HEK293 (cell line): ENCODE measurements at regions not wholly inside any gene's neighbourhood (a gene's known extent, or its start where the extent isn't known, plus 50 kb on each side); places are given as distances from the start of the nearest gene placed in this dataset.

Source experiments
- CTCF ChIA-PET: fragments of 350-600 bp; formaldehyde crosslinking; extraction: SDS; loops from one replicate; lab custom pipeline; 2021; ENCODE audit warnings: antibody characterized with exemption; lab: Yijun Ruan, JAX
- POLR2A ChIA-PET: fragments of 300-600 bp; formaldehyde crosslinking; extraction: SDS; loops from one replicate; lab custom pipeline; 2020; ENCODE audit warnings: antibody characterized with exemption, inconsistent platforms; lab: Yijun Ruan, JAX
- H3K27ac ChIP-seq: fragments of 200-500 bp; sonication (Bioruptor generic); 2 replicates; pipeline ENCODE4 v1.5.1; 2014; ENCODE audit warnings: low read depth, low read length, control low read depth, inconsistent platforms; ENCODE audit errors: extremely low read depth
- H3K36me3 ChIP-seq, 2 experiments: fragments of 200-500 bp in 1 of 2; sonication (Bioruptor generic) in 1 of 2; 1 replicate in 1 of 2; 2 replicates in 1 of 2; pipeline ENCODE4 v1.5.1; 2014 to 2017; ENCODE audit warnings: inconsistent platforms in 2 of 2, low read length in 2 of 2; ENCODE audit not compliant: control insufficient read depth in 2 of 2, insufficient read depth in 1 of 2
- H3K4me1 ChIP-seq: fragments of 200-500 bp; sonication (Bioruptor generic); 2 replicates; pipeline ENCODE4 v1.5.1; 2014; ENCODE audit warnings: mild to moderate bottlenecking, low read length, inconsistent platforms; ENCODE audit not compliant: control insufficient read depth, insufficient read depth
- H3K4me3 ChIP-seq: 2 replicates; pipeline ENCODE4 v1.5.1; 2011; ENCODE audit warnings: low read depth, mild to moderate bottlenecking, control low read depth, low read length, moderate library complexity
- H3K9me3 ChIP-seq: fragments of 200-500 bp; sonication (Bioruptor generic); 2 replicates; pipeline ENCODE4 v1.5.1; 2014; ENCODE audit warnings: low read depth, low read length, inconsistent platforms; ENCODE audit not compliant: control insufficient read depth, insufficient read depth
- FEZF1 ChIP-seq: fragments of 450-650 bp; formaldehyde crosslinking; IDR thresholded peaks from 2 replicates; pipeline ENCODE4 v1.5.1; 2016; ENCODE audit warnings: missing biosample characterization, missing genetic modification characterization
- GLIS1 ChIP-seq: fragments of 450-650 bp; formaldehyde crosslinking; IDR thresholded peaks from 2 replicates; pipeline ENCODE4 v1.5.1; 2016; ENCODE audit warnings: missing biosample characterization, missing genetic modification characterization
- GLIS2 ChIP-seq: fragments of 450-650 bp; formaldehyde crosslinking; IDR thresholded peaks from 2 replicates; pipeline ENCODE4 v1.5.1; 2016; ENCODE audit warnings: missing biosample characterization, missing genetic modification characterization
- HIC1 ChIP-seq: fragments of 450-650 bp; formaldehyde crosslinking; IDR thresholded peaks from 2 replicates; pipeline ENCODE4 v1.5.1; 2016; ENCODE audit warnings: missing biosample characterization, missing genetic modification characterization
- KLF16 ChIP-seq: fragments of 450-650 bp; formaldehyde crosslinking; IDR thresholded peaks from 2 replicates; pipeline ENCODE4 v1.5.1; 2017; ENCODE audit warnings: missing biosample characterization, missing genetic modification characterization
- MYNN ChIP-seq: fragments of 450-650 bp; formaldehyde crosslinking; IDR thresholded peaks from 2 replicates; pipeline ENCODE4 v1.5.1; 2016; ENCODE audit warnings: missing biosample characterization, missing genetic modification characterization, borderline replicate concordance
- OVOL3 ChIP-seq: fragments of 450-650 bp; formaldehyde crosslinking; IDR thresholded peaks from 2 replicates; pipeline ENCODE4 v1.5.1; 2016; ENCODE audit warnings: missing biosample characterization, missing genetic modification characterization
- PATZ1 ChIP-seq: fragments of 450-650 bp; formaldehyde crosslinking; IDR thresholded peaks from 2 replicates; pipeline ENCODE4 v1.5.1; 2016; ENCODE audit warnings: missing biosample characterization, missing genetic modification characterization
- ZBTB21 ChIP-seq: fragments of 450-650 bp; formaldehyde crosslinking; IDR thresholded peaks from 2 replicates; pipeline ENCODE4 v1.5.1; 2017; ENCODE audit warnings: missing biosample characterization, missing genetic modification characterization
- ZBTB48 ChIP-seq: fragments of 450-650 bp; formaldehyde crosslinking; IDR thresholded peaks from 2 replicates; pipeline ENCODE4 v1.5.1; 2016; ENCODE audit warnings: missing biosample characterization, missing genetic modification characterization
- ZBTB7A ChIP-seq: fragments of 450-650 bp; formaldehyde crosslinking; IDR thresholded peaks from 2 replicates; pipeline ENCODE4 v1.5.1; 2016; ENCODE audit warnings: low read depth, missing biosample characterization, missing genetic modification characterization
- ZEB2 ChIP-seq: fragments of 450-650 bp; formaldehyde crosslinking; IDR thresholded peaks from 2 replicates; pipeline ENCODE4 v1.5.1; 2016; ENCODE audit warnings: missing biosample characterization, missing genetic modification characterization
- ZFP37 ChIP-seq: fragments of 450-650 bp; formaldehyde crosslinking; IDR thresholded peaks from 2 replicates; pipeline ENCODE4 v1.5.1; 2016; ENCODE audit warnings: missing biosample characterization, missing genetic modification characterization
- ZIC2 ChIP-seq: fragments of 450-650 bp; formaldehyde crosslinking; IDR thresholded peaks from 2 replicates; pipeline ENCODE4 v1.5.1; 2016; ENCODE audit warnings: missing biosample characterization, missing genetic modification characterization
- ZNF146 ChIP-seq: fragments of 450-650 bp; formaldehyde crosslinking; IDR thresholded peaks from 2 replicates; pipeline ENCODE4 v1.5.1; 2016; ENCODE audit warnings: missing biosample characterization, missing genetic modification characterization
- ZNF155 ChIP-seq: fragments of 450-650 bp; formaldehyde crosslinking; IDR thresholded peaks from 2 replicates; pipeline ENCODE4 v1.5.1; 2016; ENCODE audit warnings: missing biosample characterization, missing genetic modification characterization
- ZNF214 ChIP-seq: fragments of 450-650 bp; formaldehyde crosslinking; IDR thresholded peaks from 2 replicates; pipeline ENCODE4 v1.5.1; 2017; ENCODE audit warnings: missing biosample characterization, mild to moderate bottlenecking, missing genetic modification characterization, borderline replicate concordance
- ZNF398 ChIP-seq: fragments of 450-650 bp; formaldehyde crosslinking; IDR thresholded peaks from 2 replicates; pipeline ENCODE4 v1.5.1; 2017; ENCODE audit warnings: missing biosample characterization, missing genetic modification characterization
- ZNF600 ChIP-seq: fragments of 450-650 bp; formaldehyde crosslinking; IDR thresholded peaks from 2 replicates; pipeline ENCODE4 v1.5.1; 2016; ENCODE audit warnings: missing biosample characterization, missing genetic modification characterization
- ZNF629 ChIP-seq: fragments of 450-650 bp; formaldehyde crosslinking; IDR thresholded peaks from 2 replicates; pipeline ENCODE4 v1.5.1; 2017; ENCODE audit warnings: missing biosample characterization, missing genetic modification characterization
- ZNF660 ChIP-seq: fragments of 450-650 bp; IDR thresholded peaks from 2 replicates; pipeline ENCODE4 v1.5.1; 2018; ENCODE audit warnings: missing biosample characterization, mild to moderate bottlenecking, missing genetic modification characterization
- ZNF843 ChIP-seq: fragments of 450-650 bp; formaldehyde crosslinking; IDR thresholded peaks from 2 replicates; pipeline ENCODE4 v1.5.1; 2016; ENCODE audit warnings: missing biosample characterization, missing genetic modification characterization
- ZSCAN23 ChIP-seq: fragments of 450-650 bp; formaldehyde crosslinking; IDR thresholded peaks from 2 replicates; pipeline ENCODE4 v1.5.1; 2016; ENCODE audit warnings: missing biosample characterization, missing genetic modification characterization
- TF ChIP-seq, protein P1 (sequence below): fragments of 450-650 bp; formaldehyde crosslinking; IDR thresholded peaks from 2 replicates; pipeline ENCODE4 v1.5.1; 2016; ENCODE audit warnings: missing biosample characterization, missing genetic modification characterization
- TF ChIP-seq, protein P2 (sequence below): fragments of 450-650 bp; formaldehyde crosslinking; IDR thresholded peaks from 2 replicates; pipeline ENCODE4 v1.5.1; 2016; ENCODE audit warnings: missing biosample characterization, missing genetic modification characterization, low read depth

DNA sequence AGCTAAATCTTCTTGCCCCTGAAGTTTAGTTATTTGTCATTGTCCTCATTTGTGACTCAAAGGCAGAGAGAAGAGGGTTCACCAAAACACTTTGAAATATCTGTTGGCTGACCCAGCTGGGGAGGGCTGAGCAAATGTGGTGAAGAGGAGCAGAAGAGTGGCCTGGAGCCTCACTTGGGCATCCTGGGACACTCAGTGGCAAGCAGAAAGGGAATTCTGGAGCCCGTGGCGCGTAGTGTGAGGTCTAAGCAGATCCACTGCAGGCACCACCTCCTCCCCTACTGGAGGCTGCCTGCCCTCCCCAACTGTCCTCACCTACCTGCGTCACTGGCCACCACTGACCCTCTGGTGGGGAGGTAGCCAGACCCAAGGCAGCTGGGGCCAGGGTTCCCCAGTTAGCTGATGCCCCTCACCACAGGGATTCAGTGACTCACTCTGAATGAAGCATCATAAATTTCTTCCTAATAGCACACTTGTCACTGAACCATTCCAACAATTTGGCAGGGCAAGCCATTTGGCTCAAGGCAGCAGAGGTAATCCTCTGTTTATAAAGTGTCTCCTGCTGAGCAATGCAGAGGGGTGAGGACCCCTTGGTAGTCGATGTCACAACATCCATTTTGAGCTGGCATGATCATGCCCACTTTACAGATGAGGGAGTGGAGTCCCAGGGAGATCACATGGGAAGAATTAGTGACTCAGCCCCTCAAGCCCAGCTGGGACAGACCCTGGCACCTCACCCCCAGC is 80.3 kb downstream of the NENF start:
- H3K36me3 ChIP-seq, result no peaks in the 10 kb centered on the region
- ChIA-PET CTCF (interaction anchor here (0.6 to 1.4 kb wide), 5 partner anchors 28 to 99 kb away, joined by 3 to 6 read pairs (median 4); no protein-coding TSS in a partner anchor), POLR2A (interaction anchor here (1.7 to 2.4 kb wide), 2 partner anchors 24 to 96 kb away, joined by 5 to 25 read pairs; partner anchors contain the start of gene ATF3)
- no peak overlapping the region for H3K4me3 ChIP-seq
- H3K27ac ChIP-seq, result no peak overlapping the region
- no peaks in the 10 kb centered on the region for H3K4me1 ChIP-seq
- no peaks in the 10 kb centered on the region for H3K9me3 ChIP-seq
- no peak for TF ChIP-seq ZSCAN23
- TF ChIP-seq, protein P1, sequence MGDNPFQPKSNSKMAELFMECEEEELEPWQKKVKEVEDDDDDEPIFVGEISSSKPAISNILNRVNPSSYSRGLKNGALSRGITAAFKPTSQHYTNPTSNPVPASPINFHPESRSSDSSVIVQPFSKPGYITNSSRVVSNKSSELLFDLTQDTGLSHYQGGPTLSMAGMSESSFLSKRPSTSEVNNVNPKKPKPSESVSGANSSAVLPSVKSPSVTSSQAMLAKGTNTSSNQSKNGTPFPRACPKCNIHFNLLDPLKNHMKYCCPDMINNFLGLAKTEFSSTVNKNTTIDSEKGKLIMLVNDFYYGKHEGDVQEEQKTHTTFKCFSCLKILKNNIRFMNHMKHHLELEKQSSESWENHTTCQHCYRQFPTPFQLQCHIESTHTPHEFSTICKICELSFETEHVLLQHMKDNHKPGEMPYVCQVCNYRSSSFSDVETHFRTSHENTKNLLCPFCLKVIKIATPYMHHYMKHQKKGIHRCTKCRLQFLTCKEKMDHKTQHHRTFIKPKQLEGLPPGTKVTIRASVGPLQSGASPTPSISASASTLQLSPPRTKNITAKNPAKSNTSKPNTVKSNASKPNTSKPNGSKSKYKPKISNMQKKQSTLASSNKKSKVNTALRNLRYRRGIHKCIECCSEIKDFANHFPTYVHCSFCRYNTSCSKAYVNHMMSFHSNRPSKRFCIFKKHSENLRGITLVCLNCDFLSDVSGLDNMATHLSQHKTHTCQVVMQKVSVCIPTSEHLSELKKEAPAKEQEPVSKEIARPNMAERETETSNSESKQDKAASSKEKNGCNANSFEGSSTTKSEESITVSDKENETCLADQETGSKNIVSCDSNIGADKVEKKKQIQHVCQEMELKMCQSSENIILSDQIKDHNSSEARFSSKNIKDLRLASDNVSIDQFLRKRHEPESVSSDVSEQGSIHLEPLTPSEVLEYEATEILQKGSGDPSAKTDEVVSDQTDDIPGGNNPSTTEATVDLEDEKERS (tag by site-specific recombination), result 0 out of 2 replicates have a peak, but pooled peaks have one; percentile 11
- peak; percentile 58; the same call in 1 of the 2 replicates for TF ChIP-seq GLIS2 (tag by site-specific recombination)
- TF ChIP-seq OVOL3 (tag by site-specific recombination), result no peak
- TF ChIP-seq ZBTB7A (tag by site-specific recombination), result no peak
- peak; percentile 55; the same call in 1 of the 2 replicates for TF ChIP-seq ZNF629 (tag by site-specific recombination)
- 0 out of 2 replicates have a peak, but pooled peaks have one; percentile 26 for TF ChIP-seq FEZF1 (tag by site-specific recombination)
- peak; percentile 30; the same call in 1 of the 2 replicates for TF ChIP-seq ZNF660 (tag by site-specific recombination)
- no peak for TF ChIP-seq ZNF214 (tag by site-specific recombination)
- TF ChIP-seq ZEB2, result peak; percentile 41; the same call in 1 of the 2 replicates
- no peak for TF ChIP-seq ZNF146
- peak; percentile 66 for TF ChIP-seq ZNF398 (tag by site-specific recombination)
- peak; percentile 86 for TF ChIP-seq ZIC2 (tag by site-specific recombination)
- TF ChIP-seq ZBTB21 (tag by site-specific recombination), result peak; percentile 71; the same call in 1 of the 2 replicates
- 0 out of 2 replicates have a peak, but pooled peaks have one; percentile 20 for TF ChIP-seq ZBTB48 (tag by site-specific recombination)
- TF ChIP-seq, protein P2, sequence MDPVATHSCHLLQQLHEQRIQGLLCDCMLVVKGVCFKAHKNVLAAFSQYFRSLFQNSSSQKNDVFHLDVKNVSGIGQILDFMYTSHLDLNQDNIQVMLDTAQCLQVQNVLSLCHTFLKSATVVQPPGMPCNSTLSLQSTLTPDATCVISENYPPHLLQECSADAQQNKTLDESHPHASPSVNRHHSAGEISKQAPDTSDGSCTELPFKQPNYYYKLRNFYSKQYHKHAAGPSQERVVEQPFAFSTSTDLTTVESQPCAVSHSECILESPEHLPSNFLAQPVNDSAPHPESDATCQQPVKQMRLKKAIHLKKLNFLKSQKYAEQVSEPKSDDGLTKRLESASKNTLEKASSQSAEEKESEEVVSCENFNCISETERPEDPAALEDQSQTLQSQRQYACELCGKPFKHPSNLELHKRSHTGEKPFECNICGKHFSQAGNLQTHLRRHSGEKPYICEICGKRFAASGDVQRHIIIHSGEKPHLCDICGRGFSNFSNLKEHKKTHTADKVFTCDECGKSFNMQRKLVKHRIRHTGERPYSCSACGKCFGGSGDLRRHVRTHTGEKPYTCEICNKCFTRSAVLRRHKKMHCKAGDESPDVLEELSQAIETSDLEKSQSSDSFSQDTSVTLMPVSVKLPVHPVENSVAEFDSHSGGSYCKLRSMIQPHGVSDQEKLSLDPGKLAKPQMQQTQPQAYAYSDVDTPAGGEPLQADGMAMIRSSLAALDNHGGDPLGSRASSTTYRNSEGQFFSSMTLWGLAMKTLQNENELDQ (tag by site-specific recombination), result no peak
- TF ChIP-seq ZNF843 (tag by site-specific recombination), result no peak; the same call in 1 of the 2 replicates
- TF ChIP-seq GLIS1 (tag by site-specific recombination), result peak; percentile 71
- TF ChIP-seq ZFP37 (tag by site-specific recombination), result peak; percentile 66; the same call in 1 of the 2 replicates
- no peak for TF ChIP-seq MYNN (tag by site-specific recombination)
- TF ChIP-seq HIC1 (tag by site-specific recombination), result peak; percentile 48; the same call in 1 of the 2 replicates
- TF ChIP-seq ZNF600 (tag by site-specific recombination), result peak; percentile 61
- TF ChIP-seq PATZ1, result peak; percentile 41
- 0 out of 2 replicates have a peak, but pooled peaks have one; percentile 35 for TF ChIP-seq KLF16 (tag by site-specific recombination)
- TF ChIP-seq ZNF155 (tag by site-specific recombination), result no peak
